Retina (tissue), 1 donor: ENCODE measurements at regions not wholly inside any gene's neighbourhood (a gene's known extent, or its start where the extent isn't known, plus 50 kb on each side); places are given as distances from the start of the nearest gene placed in this dataset.

ENCODE experiments used
- DNase-seq: peaks from one replicate; pipeline ENCODE4 v3.0.0-alpha.2; 2016

DNA sequence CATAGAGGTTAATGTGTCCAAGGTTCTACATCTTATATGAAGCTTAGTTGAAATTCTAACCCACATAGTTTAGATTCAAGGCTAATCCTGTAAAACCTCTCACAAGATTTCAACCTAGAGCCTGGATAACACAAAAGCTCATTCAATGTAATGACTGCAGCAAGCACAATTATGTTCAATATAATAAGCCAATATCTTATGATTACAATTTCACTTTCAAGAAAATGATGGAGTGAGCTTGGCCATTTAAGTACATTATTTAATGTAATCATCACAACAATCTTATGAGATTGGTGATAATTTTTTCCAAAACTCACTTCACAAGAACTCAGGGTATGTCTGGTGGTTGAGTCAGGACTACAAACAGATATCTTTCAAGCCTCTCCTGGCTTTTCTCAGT, 1140.8 kb upstream of the WWC1 start:
- no peak for DNase-seq

DNA sequence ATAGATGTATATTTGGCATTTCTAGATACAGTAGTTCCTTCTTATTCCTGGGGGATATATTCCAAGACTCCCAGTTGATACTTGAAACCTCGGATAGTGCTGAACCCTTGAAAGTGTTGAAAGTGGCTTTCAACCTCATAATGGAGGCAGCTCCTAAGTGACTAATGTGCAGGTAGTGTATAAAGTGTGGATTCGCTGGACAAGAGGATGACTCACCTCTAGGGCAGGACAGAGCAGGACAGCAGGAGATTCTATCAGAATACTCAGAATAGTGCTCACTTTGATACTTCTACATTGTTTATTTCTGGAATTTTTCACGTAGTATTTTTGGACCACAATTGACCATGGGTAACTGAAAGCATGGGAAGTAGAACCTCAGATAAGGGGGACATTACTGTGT, 1138.9 kb upstream of the WWC1 start:
- no peak for DNase-seq

DNA sequence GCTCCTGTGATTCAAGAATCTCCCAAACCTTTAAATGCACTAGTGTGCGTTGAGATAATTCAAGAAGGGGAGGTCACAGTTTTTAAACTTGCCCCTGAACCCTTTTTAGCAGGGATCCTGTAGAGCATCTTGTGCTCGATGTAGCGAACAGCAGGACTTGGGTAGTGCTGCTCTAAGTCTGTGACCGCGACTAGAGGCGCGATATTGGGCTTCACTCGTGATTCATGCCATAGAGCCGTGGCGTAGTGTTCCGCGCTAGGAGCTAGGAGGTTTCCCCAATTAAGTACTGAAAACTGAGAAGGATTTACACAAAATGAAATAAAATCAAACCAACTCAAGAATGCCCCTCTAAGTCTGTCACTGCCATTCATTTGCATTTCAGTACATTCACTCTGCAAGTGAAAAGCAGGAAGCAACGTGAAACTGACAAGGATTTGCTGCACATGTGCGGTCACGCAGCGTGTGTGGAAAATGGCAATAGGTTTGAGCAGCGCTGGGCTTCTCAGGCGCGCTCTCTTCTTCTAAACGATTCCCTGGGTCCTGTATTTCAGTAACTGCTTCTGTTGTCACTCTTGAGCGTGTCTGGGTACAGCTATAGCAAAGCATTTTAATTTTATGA, 1135.9 kb upstream of the WWC1 start:
- DNase-seq, result no peak

DNA sequence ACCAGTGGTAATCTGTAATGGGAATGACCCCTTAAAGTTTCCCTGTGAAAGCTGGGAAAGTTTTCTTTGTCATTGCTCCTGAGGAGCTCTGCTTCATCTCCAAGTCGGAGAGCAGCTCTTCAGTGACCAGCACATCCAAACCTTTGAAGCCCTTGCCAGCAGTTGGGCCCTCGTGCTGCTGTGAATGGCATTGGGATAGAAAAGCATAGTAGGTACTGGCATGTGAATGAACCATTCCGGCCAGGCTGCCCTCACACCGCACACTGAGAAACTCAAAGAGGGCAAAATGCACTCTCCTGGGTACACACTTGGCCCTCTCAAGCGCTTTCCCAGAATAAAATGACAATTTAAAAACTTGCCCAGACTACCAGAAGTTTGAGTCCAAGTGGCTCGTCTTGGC, 1135.0 kb upstream of the WWC1 start:
- DNase-seq, result no peak

DNA sequence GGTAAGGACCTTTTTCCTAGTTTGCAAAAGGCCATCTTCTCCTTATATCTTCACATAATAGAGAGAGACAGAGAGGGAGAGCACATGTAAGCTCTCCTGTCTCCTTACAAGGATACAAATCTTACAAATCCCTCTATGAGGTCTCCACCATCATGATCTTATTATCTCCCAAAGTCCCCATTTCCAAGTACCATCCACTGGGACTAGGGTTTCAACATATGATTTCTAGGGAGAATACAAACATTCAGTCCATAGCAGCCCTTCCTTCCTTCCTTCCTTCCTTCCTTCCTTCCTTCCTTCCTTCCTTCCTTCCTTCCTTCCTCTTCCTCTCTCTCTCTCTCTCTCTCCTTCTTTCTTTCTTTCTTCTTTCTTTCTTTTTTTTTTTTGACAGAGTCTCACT, 1132.9 kb upstream of the WWC1 start:
- no peak for DNase-seq

DNA sequence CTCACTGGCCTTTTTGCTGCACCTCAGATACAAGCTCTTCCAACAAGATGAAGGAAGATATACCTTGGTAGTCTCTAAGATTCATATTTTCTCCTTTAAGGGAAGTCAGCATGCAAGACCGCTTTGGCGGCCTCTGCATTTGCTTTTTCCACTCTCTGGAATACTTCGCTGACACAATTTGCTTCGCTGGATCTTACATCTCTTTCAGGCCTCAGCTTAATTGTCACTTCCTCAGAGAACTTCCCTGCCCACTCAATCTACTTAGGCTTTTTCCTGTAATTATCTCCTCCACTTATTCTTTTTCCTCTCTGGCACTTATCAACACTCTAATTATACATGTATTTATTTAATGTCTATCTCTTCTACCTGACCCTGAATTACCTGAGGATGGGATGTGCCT, 1131.1 kb upstream of the WWC1 start:
- DNase-seq, result no peak

DNA sequence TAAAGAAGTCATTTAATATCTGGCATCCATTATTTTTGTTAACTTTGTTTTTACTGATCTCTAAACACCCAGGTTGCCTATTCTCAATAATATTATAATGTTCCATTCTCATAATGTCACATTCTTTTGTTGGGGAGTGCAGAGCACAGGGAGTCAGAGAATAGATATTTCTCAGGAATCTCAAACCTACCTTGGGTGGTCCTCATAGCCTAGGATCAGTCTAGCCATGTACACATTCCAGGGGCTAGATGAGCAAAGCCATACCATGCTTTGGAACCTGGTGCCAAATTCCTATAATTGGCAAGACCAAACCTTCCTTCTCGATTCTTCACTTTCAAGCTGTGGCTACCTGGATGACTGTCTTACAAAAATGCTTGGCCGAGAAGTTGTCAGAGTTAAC, 1124.7 kb upstream of the WWC1 start:
- DNase-seq, result no peak

DNA sequence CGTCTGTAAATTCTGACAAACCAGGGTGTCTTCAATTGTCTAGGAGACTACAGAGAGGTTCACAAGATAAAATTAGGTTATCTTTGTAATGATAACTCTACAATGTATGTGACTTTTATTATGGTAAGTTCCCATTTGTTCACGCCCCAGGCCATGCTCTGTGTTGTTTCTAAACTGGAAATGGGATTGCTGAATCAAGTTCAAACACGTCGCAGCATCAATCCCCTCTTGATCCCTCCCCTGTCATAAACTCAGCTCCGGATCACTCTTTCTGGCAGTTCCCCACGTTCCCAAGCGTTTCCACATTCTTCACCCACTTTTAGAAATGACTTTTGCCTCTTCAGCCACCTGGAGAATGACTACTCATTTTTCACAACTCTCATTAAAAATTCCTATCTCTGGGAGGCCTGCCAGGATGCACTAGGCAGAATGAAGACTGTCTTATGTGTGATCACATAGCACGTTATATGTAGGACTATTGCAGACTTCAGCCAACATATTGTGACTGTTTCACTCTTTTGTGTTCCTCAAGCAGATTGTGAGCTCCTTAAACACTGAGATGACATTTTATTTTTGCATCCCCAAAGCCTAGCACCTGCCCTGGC, 1124.2 kb upstream of the WWC1 start:
- DNase-seq, result no peak

DNA sequence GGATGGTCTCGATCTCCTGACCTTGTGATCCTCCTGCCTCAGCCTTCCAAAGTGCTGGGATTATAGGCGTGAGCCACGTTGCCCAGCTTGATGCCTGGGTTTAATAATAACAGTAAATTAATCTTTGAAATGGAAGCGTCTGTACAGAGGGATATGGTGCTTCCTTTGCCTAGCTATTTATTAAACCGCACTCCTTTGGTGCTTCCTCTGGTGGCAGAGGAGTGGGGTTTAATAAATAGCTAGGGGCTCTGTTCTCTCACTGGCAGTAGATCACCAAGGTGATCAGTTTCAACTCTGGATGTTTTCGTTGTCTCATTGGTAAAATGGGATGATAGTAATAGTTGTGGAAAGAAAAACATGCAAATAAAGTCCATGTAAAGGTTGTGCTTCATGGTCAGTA, 1122.5 kb upstream of the WWC1 start:
- DNase-seq, result no peak

DNA sequence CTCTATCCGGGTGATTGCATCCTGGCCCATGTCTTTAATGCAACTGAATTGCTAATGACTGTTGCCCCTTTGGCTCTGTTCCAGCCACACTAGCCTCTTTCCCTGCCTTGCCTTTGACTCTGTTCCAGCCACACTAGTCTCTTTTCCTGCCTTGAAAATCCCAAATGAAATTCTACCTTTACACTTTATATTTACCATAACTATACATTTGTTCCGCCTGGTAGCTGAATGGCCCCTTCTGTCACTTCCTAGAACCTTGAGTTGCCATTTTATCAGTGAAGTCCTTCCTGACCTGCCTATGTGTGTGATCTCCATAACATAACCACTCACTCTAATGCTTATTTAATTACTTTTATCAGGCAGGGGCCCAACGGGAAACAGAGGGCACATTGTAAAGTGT, 1120.4 kb upstream of the WWC1 start:
- no peak for DNase-seq

DNA sequence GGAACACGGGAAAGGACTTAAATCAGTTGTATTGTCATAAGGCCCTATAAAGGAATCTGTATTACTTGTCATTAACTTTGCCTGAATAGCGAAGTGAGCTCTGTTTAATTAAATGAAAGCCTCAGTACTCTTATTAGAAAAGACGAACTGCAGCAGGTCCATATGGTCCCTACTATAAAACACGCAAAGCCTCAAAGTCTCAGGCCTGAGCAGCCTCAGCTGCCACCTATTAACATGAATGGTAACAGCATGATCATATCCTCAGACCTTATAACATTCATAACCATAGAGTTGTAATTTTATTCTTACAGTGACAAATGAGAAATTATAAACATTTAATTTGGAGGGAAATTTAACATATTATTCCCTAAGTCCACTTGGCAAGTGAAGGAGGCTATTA, 1113.7 kb upstream of the WWC1 start:
- no peak for DNase-seq

DNA sequence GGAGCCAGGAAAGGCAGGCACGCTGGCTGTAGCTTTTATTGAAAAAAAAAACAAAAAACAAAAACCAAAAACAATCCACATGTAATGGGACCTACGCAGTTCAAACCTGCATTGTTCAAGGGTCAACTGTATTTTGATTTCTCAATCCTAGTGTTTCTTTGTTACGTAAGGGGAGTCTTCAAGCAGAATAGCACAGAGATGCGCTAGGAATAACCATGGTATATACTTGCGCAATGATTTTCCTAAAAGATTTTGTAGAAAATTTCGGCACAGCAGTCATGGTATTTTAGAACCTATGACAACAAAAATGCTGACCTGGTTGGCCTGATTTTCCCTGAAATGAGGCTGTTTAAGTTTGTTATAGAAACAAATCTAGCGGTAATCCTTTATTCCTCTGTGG, 1110.5 kb upstream of the WWC1 start:
- DNase-seq, result no peak

DNA sequence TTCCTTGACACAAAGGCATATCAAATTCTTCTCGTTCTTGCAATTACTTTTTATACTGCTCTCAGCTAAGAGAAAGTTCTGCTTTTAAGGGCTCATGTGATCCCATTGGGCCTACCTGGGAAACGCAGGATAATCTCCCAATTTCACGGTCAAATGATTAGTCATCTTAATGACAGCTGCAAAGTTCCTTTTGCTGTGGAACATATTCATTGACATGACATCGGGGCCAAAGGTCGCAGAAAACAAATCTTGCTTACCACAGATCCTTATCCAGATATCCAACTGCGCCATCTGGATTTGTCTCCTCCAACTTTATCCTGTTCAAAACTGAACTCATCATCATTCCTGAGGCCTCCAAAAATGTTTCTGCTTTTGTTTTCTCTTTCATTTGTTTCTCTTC, 1085.6 kb upstream of the WWC1 start:
- DNase-seq, result no peak

DNA sequence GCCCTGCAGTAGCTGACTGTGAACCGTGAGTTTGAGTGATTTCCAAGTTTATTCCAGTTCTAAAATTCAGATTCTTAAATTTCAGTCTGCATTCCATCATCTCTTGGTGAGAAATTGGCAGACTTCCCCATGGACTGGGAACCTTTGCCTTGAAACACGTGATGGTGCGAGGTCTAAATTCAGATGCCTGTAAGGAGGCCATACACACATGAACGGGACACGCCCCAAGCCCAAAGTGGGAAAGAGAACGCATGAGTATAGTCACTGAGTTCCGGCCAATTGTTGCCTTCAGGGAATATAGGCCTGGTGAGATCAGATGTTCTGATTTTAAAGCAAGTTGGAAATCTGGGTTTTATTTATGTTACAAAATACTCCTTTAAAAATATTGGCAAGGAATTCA, 1084.4 kb upstream of the WWC1 start:
- no peak for DNase-seq

DNA sequence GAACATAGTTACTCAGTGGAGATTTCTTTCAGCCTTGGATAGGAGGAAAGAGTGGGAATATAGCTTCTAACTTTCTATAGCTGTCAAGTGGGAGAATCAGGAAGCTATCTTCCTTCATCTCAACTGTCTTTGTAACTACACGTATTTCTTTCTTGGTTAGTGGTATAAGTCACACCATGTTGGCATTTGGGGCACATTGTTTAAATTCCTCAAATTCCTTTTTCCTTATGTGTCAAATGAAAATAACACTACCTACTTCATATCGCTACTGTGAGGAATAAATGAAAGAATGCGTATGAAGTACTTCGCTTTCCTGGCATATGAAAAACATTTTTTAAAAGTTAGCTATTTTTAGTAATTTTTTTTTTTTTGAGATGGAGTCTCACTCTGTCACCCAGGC, 1082.5 kb upstream of the WWC1 start:
- DNase-seq, result no peak

DNA sequence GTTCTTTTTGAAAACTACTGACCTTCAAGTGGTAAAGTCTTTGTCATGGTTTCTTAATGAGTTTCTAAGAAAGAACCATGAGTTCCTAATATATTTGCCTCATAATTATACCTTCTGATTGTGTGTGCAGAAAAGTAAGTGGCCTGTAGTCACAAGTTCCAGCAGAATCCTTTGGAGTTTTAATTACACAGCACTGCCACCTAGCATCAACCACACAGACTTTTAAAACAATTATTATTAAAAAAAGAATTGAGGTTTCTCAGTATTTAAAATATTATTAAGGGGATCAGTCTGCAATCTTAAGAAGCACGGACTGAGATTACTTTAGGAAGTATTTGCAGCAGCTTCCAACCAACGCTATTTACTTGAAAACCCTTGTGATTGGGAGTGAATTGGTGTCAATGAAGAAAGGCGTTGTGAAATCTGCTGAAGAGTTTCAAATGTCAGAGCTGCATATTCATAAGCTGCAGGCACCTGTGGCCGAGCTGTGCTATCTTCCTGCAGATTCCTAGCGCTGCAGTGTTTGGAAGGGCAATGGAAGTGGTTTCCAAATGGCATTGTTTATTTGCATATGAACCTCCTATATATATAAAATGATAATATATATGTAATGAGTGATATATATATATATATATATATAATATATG, 1074.2 kb upstream of the WWC1 start:
- DNase-seq, result no peak

DNA sequence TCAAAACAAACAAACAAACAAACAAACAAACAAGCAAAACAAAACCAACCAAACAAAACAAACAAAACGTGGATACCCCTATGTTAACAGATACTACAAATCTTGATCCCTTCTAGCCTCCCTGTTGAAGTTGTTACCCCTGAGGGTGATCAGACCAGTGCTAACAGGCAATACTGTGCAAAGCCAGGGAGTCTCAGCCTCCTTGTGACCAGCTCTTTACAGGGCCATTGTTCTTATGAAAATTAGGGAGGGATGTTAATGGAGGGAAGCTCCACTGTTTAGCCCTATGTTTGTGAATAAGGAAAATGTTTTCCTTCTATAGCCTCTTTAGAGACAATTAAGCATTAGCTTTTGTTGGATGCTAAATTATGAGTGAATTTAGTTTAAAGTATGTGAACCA, 1072.1 kb upstream of the WWC1 start:
- DNase-seq, result no peak

DNA sequence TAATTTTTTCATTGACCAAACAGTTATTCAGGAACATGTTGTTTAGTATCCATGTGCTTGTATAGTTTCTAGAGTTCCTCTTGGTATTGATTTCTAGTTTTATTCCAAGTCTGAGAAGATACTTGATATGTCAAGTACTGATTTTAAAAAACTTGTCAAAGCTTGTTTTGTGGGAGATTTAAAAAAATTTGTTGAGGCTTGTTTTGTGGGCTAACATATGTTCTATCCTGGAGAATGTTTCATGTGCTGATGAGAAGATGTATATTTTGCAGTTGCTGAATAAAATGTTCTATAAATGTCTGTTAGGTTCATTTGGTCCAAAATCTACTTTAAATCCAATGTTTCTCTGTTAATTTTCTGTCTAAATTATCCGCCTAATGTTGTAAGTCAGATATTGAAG, 1065.1 kb upstream of the WWC1 start:
- no peak for DNase-seq

DNA sequence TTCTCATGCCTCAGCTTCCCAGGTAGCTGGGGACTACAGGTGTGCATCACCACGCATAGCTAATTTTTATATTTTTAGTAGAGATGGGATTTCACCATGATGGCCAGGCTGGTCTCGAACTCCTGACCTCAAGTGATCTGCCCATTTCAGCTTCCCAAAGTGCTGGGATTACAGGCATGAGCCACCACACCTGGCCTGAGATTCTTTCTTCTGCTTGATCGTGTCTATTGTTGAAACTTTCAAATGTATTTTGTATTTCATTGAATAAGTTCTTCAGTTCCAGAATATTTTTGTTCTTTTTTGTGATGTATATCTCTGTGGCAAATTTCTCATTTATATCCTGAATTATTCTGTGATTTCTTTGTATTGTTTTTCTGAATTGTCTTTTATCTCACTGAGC, 1063.3 kb upstream of the WWC1 start:
- DNase-seq, result no peak

DNA sequence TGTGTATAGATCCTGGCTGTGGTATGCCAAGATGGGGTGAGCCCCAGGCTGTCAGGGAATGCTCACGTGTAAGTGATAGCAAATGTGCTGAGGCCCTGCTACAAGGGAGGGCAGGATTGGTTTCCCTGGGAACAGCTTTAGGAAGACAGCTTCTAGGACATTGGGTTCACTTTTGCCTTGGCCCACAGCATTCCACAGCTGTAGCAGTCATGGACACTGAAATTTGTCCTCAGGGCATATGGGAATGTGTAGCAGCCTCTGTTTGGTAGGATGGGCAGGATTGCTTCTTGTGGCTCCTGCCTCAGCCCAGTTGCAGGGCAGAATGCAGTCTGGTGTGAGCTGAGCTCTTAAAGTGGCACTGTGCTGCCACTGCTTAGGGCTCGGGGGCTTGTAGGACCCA, 1061.7 kb upstream of the WWC1 start:
- no peak for DNase-seq

DNA sequence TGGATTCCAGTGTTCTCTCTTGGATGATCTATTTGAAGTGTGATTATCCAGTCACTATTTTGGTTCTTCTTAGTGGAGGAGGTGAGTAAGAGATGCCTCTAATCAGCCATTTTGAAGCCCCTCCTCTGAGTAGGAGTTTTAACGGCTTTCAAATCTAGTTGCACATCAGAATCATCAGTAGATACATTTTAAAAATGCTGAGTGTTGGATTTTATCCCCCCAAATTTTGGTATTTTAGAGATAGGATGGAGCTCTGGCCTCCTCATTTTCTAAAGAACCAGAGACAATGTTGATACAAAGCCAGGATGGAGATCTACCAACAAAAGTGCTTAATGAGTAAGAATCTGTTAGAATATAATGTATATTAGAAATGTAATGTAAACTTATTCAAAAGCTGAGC, 1061.0 kb upstream of the WWC1 start:
- DNase-seq, result no peak

DNA sequence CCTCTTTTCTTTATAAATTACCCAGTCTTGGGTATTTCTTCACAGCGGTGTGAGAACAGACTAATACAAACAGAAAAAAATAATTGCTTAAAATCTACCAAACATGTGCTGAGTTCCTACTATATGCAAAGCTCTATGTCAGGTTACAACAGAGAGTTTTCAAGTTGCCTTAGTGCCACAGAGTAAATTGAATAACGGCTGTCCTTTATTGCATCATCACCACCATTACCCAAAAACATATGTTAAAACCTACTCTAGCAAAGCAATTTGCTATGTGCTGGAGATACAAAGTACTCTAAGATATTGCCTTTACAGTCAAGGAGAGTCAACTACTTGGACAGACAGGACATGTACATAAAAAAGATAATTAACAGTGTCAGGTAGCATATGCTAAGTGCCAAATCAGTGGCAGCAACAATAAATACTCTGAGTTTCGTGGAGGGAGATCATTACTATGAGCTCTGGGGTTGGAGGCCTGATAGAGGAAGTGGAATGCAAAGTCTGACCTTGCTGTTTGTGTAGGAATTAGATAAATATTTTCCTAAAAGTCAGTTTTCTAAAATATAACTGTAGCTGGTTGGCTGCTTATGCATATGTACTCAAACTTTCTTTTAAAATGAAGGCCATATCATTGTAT, 1058.7 kb upstream of the WWC1 start:
- no peak for DNase-seq

DNA sequence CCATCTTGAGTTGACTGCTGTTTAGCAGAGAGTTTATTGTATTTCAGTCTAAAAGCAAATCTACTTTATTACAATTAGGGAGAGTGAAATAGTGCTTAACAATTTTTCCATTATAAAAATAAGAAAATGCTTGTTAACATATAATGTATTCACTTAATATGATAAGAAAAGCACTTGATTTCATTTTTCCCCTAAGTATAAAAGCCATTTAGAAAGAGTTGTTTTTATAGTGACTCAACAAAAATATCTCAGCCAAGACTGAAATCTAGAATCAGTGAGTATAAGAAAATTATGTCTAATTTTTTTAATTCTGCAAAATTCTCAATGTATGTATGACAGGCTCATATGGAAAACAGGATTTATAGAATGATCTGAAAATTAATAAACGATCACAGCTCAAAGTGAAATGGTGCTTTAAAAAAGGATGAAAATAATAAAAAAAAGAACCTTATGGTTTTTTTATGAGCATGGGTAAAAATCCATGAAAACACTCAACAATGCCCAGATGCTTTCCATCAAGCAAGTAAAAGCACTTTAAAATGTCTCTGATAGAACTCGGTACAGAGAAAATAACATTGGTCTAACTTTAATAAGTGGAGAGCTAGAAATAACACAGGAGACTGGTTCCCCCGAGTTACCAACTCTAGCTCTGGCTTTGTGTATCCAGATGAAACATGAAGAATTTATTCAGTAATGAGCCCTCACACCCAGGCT, 1057.8 kb upstream of the WWC1 start:
- no peak for DNase-seq
